Activated T-cell treated with anti-CD3 and anti-CD28 coated beads, Interleukin-2, amount 50 U/mL, for 24 hours (primary cell): ENCODE measurements at regions not wholly inside any gene's neighbourhood (a gene's known extent, or its start where the extent isn't known, plus 50 kb on each side); places are given as distances from the start of the nearest gene placed in this dataset.
"Not testable (repeated sequence)": the region's sequence is repeated elsewhere in the genome, so short reads cannot be mapped to it uniquely, and the experiment has no call there.

Experiments
- DNase-seq: peaks from one replicate; pipeline ENCODE4 v3.0.0-alpha.2; 2020
- H3K27ac Mint-ChIP-seq: 2 replicates; pipeline ENCODE4 v1.8.0; 2020; ENCODE audit warnings: mild to moderate bottlenecking, mixed read lengths
- H3K27me3 Mint-ChIP-seq: 2 replicates; pipeline ENCODE4 v1.8.0; 2020; ENCODE audit warnings: mixed read lengths
- H3K36me3 Mint-ChIP-seq: 2 replicates; pipeline ENCODE4 v1.8.0; 2020; ENCODE audit warnings: low read depth, mixed read lengths
- H3K4me1 Mint-ChIP-seq: 2 replicates; pipeline ENCODE4 v1.8.0; 2020; ENCODE audit warnings: low read depth, mixed read lengths
- H3K4me3 Mint-ChIP-seq: 2 replicates; pipeline ENCODE4 v1.8.0; 2020; ENCODE audit warnings: mild to moderate bottlenecking, moderate library complexity, mixed read lengths
- H3K9me3 Mint-ChIP-seq: 2 replicates; pipeline ENCODE4 v1.8.0; 2020; ENCODE audit warnings: mixed read lengths

DNA sequence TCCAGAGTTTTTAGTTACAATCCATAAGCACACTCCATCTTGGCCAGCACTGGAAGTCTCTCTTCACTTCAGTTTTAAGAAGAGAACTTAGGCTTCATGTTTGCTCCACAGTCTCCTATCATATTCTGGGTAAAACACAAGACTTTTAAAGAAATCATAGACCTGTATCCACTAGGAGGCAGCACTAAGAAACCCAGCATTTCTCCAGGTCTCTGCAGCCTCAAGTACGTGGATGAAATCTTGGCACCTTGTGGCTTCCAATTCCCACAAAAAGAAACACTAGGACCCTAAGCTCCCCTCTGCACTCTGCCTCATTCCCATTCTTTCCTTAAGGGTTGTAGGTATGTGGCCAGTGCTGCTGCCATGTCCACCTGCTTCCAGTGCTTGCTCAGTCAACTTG, 367.3 kb upstream of the CASK start:
- Mint-ChIP-seq H3K9me3 (no peaks in the 10 kb centered on the region), H3K4me1 (peaks cover 27% of the 10 kb centered on the region), H3K27ac (no peak overlapping the region), H3K36me3 (no peaks in the 10 kb centered on the region), H3K27me3 (peaks cover 5% of the 10 kb centered on the region), H3K4me3 (no peak overlapping the region)
- no peak for DNase-seq

DNA sequence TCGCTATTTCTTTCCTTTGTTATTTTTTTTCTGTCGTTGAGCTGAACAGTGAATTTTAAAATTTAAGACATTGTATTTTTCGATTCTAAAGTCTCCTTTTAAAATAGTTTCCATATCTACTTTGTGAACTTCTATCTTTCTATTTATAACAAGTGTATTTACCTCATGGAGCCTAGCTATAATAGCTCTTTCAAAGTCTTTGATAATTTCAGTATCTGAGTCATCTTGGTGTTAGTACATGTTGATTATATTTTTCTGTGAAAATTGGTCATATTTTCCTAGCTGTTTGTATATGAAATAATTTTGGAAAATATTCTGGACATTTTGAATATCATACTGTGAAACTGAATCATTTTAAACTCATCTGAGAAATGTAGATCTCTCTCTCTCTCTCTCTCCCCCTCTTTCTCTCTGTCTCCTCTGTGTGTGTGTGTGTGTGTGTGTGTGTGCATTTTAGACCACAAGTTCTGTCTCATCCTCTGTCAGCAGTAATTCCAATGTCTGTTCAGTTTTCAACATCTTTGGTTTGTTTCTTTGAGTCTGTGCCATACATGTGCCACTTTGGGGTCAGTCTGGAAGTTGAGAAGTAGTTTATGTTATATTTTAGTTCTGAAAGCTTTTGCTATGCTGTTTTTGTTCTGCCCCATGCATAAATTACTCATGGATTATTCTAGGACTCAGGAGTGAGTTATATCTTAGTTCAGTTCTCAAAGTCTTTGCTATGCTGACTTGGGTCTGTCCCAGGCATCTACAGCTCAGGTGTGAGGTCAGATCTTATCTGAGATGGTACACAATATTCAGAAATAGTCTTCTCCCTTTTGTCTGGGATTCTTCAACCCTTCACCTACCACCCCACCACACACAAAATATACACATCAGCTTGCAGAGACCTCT, 366.4 kb upstream of the CASK start:
- no peak for DNase-seq
- H3K27me3 Mint-ChIP-seq, result peaks cover 5% of the 10 kb centered on the region

DNA sequence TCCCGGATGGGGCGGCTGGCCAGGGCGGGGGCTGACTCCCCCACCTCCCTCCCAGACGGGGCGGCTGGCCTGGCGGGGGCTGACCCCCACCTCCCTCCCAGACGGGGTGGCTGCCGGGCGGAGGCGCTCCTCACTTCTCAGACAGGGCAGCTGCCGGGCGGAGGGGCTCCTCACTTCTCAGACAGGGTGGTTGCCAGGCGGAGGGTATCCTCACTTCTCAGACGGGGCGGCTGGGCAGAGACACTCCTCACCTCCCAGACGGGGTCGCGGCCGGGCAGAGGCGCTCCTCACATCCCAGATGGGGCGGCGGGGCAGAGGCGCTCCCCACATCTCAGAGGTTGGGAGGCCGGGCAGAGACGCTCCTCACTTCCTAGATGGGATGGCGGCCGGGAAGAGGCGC, 362.3 kb upstream of the CASK start:
- not testable (repeated sequence) for H3K9me3 Mint-ChIP-seq, H3K27me3 Mint-ChIP-seq, DNase-seq, H3K4me3 Mint-ChIP-seq, H3K36me3 Mint-ChIP-seq, H3K27ac Mint-ChIP-seq
- H3K4me1 Mint-ChIP-seq, result peaks cover 21% of the 10 kb centered on the region

More for the DNA sequence above, 366.4 kb upstream of the CASK start:
- Mint-ChIP-seq H3K4me3 (no peak overlapping the region), H3K4me1 (peaks cover 27% of the 10 kb centered on the region), H3K9me3 (no peaks in the 10 kb centered on the region), H3K27ac (peak overlapping the region; percentile 74), H3K36me3 (no peaks in the 10 kb centered on the region)

DNA sequence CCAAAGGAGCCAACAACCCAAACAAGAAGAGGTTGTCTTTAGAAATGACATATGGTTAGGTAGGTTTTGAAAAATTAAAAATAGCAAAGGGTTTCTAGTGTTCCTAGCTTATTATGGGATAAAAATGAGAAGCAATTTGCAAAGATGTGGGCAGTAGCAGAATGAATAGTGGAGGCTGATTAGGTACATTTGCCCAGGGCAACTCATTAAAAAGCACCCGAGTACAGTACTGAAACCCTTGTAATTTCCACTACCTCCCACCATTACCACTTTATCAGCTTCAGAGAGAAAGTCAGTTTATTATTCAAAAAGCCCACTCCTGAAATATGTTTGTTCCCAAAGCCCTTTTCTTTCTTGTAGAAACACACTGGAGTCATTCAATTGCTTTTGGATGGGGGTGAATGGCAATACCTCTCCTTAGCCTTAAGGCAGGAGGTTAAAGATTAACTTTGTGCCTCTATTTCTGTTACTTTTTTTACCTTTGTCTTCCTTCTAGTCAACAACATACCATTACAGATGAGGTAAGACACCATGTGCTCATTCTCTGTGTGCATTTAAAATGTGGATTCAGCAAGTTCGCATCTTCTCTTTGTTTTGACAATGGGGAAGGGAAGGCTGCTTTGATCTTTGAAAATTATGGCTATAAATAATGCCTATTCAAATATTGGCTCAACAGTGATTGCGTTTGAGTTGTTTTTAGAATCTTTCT, 353.8 kb upstream of the CASK start:
- Mint-ChIP-seq H3K36me3 (no peaks in the 10 kb centered on the region), H3K9me3 (no peaks in the 10 kb centered on the region), H3K4me1 (peaks cover 5% of the 10 kb centered on the region), H3K4me3 (no peak overlapping the region), H3K27me3 (peaks cover 25% of the 10 kb centered on the region), H3K27ac (no peak overlapping the region)
- DNase-seq, result no peak

DNA sequence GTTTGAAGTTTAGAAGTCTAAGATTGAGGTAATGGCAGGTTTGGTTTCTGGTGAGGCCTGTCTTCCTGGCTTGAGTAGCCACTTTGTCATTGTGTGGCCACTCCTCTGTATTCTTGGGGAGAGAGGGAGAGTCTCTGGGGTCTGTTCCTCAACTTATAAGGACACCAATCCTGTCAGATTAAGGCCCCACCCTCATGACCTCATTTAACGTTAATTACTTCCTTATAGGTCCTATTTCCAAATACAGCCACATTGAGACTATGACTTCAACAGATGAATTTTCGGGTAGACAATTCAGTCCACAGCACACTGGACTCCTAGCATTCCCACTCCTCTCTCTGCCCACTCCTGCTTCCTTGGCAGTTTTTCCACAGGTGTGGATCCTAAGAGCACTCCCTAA, 350.8 kb upstream of the CASK start:
- DNase-seq, result no peak
- no peak overlapping the region for H3K4me3 Mint-ChIP-seq
- no peaks in the 10 kb centered on the region for H3K36me3 Mint-ChIP-seq
- H3K9me3 Mint-ChIP-seq, result no peaks in the 10 kb centered on the region
- no peak overlapping the region for H3K27ac Mint-ChIP-seq
- peaks cover 5% of the 10 kb centered on the region for H3K4me1 Mint-ChIP-seq
- peaks cover 15% of the 10 kb centered on the region for H3K27me3 Mint-ChIP-seq

DNA sequence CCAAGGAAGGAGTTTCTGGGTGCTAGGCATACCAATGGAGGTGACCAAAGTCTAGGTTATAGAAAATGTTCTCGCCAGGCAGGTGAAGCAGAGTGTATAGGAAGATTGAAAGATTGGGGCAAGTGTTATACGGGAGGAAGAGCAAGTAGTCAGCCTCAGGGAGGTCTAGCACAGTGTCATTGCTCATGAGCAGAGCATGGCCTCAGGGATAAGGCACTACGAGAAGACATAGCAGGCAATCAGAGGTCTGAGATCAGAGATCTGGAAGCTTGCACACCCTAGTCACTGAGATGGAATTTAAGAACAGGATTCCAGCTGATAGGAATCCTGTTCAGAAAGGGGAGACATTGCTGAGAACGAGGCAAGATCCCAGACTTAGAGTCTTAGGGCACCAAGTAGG, 350.0 kb upstream of the CASK start:
- H3K27ac Mint-ChIP-seq, result no peak overlapping the region
- H3K4me3 Mint-ChIP-seq, result no peak overlapping the region
- peaks cover 12% of the 10 kb centered on the region for H3K27me3 Mint-ChIP-seq
- H3K4me1 Mint-ChIP-seq, result peaks cover 5% of the 10 kb centered on the region
- DNase-seq, result no peak
- H3K9me3 Mint-ChIP-seq, result no peaks in the 10 kb centered on the region
- H3K36me3 Mint-ChIP-seq, result no peaks in the 10 kb centered on the region

DNA sequence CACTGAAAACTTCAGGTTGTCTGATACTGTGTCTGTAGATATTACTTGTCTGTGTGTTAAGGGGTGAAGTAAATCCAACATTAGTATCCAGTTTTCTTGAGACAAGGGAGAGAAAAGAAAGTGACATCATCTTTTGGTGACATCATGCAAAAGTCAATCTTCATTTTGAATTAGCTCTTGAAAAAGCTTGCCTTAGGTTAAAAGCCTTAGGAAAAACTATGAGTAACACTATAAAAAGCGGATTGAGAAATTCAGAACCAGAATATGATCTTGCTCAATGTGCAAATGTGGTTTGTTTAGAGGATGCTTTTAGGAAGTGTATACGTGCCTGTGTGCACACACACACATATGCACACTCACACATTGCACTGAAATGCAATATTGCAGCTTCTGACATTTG, 345.8 kb upstream of the CASK start:
- peaks cover 15% of the 10 kb centered on the region for H3K27me3 Mint-ChIP-seq
- H3K27ac Mint-ChIP-seq, result no peak overlapping the region
- H3K4me1 Mint-ChIP-seq, result no peaks in the 10 kb centered on the region
- H3K4me3 Mint-ChIP-seq, result no peak overlapping the region
- no peaks in the 10 kb centered on the region for H3K9me3 Mint-ChIP-seq
- H3K36me3 Mint-ChIP-seq, result no peaks in the 10 kb centered on the region
- DNase-seq, result no peak

DNA sequence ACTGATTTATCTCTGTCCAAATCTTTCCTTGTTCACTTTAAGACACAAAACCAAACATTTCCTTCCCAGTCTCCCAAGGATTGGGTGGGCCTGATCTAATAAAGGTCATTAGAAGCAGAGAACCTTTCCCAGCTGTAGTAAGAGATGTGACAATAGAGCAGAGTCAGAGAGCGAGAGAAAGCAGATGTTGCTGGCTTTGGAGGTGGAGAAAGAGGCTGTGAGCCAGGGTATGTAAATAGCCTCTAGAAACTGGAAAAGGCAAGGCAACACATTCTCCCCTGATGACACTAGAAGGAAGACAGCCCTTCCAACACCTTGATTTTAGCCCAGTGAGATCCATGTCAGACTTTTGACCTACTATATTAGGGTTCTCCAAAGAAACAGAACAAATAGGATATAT, 337.5 kb upstream of the CASK start:
- Mint-ChIP-seq H3K27ac (no peak overlapping the region), H3K9me3 (no peaks in the 10 kb centered on the region), H3K27me3 (peaks cover 34% of the 10 kb centered on the region), H3K36me3 (no peaks in the 10 kb centered on the region), H3K4me3 (no peak overlapping the region), H3K4me1 (no peaks in the 10 kb centered on the region)
- DNase-seq, result no peak

DNA sequence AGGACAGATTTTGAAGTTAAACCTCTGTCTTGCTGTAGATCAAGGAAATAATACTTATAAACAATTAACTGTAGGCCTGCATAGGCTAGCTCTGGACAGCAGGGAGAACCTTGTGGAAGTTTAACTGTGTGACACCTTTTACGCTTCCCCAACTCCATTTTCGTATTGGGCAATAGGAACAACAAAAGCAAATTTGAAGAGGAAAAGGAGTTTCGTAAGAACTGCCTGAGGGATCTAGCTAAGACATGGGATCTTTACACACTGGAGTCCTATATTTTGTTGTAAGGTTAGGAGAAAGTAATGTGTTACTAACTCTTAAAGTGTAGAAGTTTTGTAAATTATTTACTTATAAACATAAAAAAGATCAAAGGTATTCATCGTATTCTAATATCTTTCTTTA, 324.9 kb upstream of the CASK start:
- Mint-ChIP-seq H3K4me1 (no peaks in the 10 kb centered on the region), H3K4me3 (no peak overlapping the region), H3K9me3 (no peaks in the 10 kb centered on the region), H3K36me3 (no peaks in the 10 kb centered on the region), H3K27ac (no peak overlapping the region), H3K27me3 (peaks cover 49% of the 10 kb centered on the region)
- DNase-seq, result no peak

DNA sequence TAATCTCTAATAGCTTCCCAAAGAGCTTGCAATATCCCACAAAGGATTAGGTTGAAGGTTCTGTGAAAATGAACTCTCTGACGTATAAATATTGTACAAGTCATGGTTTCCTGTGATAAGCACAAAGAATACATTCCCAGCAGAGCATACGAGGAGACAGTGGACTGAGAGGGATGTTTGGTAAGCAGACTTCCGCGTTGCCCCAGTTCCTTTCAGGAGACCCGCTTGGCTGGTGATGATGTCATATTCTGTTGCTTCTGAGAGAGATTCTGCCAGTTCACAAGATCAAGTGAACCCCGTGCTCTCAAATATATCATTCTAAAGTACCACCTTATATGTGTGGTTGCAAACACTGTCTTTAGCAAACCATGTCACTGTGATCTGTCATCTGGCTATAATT, 323.9 kb upstream of the CASK start:
- Mint-ChIP-seq H3K36me3 (no peaks in the 10 kb centered on the region), H3K27ac (no peak overlapping the region), H3K4me3 (no peak overlapping the region), H3K27me3 (peaks cover 43% of the 10 kb centered on the region), H3K4me1 (no peaks in the 10 kb centered on the region), H3K9me3 (no peaks in the 10 kb centered on the region)
- no peak for DNase-seq

DNA sequence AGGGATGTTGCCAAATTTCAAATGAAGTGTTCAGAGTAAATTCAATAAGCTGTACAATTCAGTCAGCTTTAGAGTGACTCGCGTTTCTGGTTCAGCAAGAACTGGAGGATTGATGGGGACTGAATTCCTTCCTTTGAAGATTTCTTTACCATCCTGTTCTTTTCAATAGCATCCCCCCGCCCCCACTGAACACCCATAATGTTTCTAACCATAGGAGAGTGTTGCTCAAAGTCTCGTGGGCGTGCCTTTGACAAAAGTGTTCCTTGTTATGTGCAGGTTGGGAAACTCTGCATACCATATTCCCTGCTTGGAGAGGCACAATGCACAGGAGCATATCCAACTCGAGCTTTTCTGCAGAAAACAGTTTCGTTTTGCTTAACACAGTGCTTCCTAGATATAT, 323.5 kb upstream of the CASK start:
- no peaks in the 10 kb centered on the region for H3K36me3 Mint-ChIP-seq
- DNase-seq, result no peak
- no peak overlapping the region for H3K27ac Mint-ChIP-seq
- H3K4me3 Mint-ChIP-seq, result no peak overlapping the region
- peaks cover 40% of the 10 kb centered on the region for H3K27me3 Mint-ChIP-seq
- H3K4me1 Mint-ChIP-seq, result no peaks in the 10 kb centered on the region
- H3K9me3 Mint-ChIP-seq, result no peaks in the 10 kb centered on the region

DNA sequence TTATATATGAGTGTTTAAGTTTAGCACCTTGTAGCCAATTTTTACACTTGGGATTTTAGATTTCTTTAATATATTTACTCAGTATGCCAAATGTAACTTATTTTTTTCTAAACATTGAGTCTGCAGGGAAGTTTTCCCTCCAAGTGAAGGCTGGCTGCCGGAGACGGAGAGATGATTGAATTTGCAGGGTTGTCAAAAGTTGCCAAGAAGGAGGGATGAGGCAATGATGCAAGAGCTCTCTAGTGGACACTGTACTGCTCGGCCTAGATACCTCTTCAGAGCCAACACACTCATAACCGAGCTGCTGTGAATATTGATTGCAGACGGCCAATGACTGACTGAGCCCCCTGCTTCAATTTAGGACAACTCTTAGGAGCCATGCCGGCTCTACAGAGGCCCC, 318.6 kb upstream of the CASK start:
- Mint-ChIP-seq H3K4me3 (no peak overlapping the region), H3K27ac (no peak overlapping the region), H3K4me1 (peaks cover 1% of the 10 kb centered on the region), H3K9me3 (no peaks in the 10 kb centered on the region), H3K36me3 (no peaks in the 10 kb centered on the region), H3K27me3 (peaks cover 29% of the 10 kb centered on the region)
- DNase-seq, result no peak

DNA sequence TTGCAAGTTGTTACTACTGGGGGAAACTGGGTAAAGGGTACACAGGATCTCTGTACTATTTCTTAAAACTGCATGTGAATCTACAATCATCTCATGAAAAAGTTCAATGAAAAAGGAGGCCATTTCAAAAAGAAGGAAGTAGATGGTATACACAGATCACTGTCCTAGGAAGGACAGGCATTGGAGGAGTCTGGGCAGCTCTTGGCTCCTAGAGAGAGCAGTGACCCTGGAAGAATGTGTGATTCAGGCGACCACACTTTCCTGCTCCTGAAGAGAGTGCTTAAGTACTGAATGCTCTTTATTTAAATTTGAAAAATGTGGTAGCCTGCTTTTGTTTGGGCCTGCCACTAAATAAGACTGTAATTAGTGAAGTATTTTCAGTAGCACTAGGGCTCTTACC, 318.1 kb upstream of the CASK start:
- H3K9me3 Mint-ChIP-seq, result no peaks in the 10 kb centered on the region
- peaks cover 32% of the 10 kb centered on the region for H3K27me3 Mint-ChIP-seq
- H3K4me3 Mint-ChIP-seq, result no peak overlapping the region
- no peaks in the 10 kb centered on the region for H3K36me3 Mint-ChIP-seq
- no peak for DNase-seq
- H3K4me1 Mint-ChIP-seq, result peaks cover 1% of the 10 kb centered on the region
- no peak overlapping the region for H3K27ac Mint-ChIP-seq

DNA sequence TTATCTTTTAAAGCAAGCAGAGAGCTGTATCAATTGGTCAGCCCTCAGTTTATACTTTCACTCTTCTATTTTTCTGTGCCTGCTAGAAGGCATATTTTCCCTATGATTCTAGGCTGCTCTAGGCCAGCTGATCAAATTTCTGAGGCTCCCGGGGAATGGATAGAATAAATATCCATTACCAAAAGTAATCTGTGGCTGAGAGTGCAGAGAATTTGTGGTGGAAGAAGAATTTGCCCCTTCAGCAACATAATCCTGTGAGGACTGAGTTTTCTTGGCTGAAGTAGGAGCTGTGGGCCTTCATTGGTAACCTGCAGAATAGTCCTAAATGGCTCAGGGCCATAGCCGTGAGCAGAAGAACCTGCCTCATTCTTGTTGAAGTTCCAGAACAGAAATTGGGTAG, 314.6 kb upstream of the CASK start:
- no peaks in the 10 kb centered on the region for H3K9me3 Mint-ChIP-seq
- peaks cover 1% of the 10 kb centered on the region for H3K4me1 Mint-ChIP-seq
- no peak for DNase-seq
- H3K27ac Mint-ChIP-seq, result no peak overlapping the region
- H3K27me3 Mint-ChIP-seq, result peaks cover 16% of the 10 kb centered on the region
- H3K36me3 Mint-ChIP-seq, result no peaks in the 10 kb centered on the region
- no peak overlapping the region for H3K4me3 Mint-ChIP-seq

DNA sequence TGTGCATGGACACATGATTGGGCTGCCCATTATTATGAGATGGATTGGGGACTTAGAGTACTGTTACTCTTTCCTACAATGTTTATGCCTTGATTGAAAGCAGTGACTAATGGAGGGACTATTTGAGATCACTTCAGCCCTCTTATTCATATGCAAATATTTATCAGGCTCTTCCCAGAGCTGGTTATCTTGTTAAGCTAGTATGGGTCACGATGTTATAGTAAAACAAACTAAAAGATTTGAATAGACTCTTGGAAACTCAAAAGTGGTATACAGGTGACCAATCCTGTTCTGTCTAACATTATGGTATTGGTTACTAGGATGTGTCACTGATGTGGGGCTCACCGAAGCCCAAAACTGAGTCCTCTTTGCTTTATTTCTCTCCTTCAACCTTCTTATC, 306.2 kb upstream of the CASK start:
- no peak for DNase-seq
- Mint-ChIP-seq H3K27me3 (peaks cover 23% of the 10 kb centered on the region), H3K4me1 (no peaks in the 10 kb centered on the region), H3K9me3 (peaks cover 6% of the 10 kb centered on the region), H3K4me3 (no peak overlapping the region), H3K27ac (no peak overlapping the region), H3K36me3 (no peaks in the 10 kb centered on the region)
